Mesenchymal stem cell (in vitro differentiated cells and primary cell): ENCODE measurements at regions not wholly inside any gene's neighbourhood (a gene's known extent, or its start where the extent isn't known, plus 50 kb on each side); places are given as distances from the start of the nearest gene placed in this dataset.

Experiments used
- DNase-seq: peaks from one replicate; pipeline ENCODE4 v3.0.0-alpha.2; 2013
- H2AFZ ChIP-seq: one replicate; pipeline ENCODE4 v1.6.1; 2013; ENCODE audit warnings: low read depth, mild to moderate bottlenecking, control low read depth, inconsistent platforms, low read length, moderate library complexity
- H2AK5ac ChIP-seq: 2 replicates; pipeline ENCODE4 v1.6.1; 2013; ENCODE audit warnings: low read length, moderate library complexity, mild to moderate bottlenecking, inconsistent platforms; ENCODE audit not compliant: severe bottlenecking
- H2BK120ac ChIP-seq: one replicate; pipeline ENCODE4 v1.6.1; 2013; ENCODE audit warnings: low read depth, mild to moderate bottlenecking, inconsistent platforms, low read length, moderate library complexity
- H2BK12ac ChIP-seq, 2 experiments: one replicate each; pipeline ENCODE4 v1.6.1; 2013; ENCODE audit warnings: inconsistent platforms in 2 of 2, low read length in 2 of 2, mild to moderate bottlenecking in 2 of 2, moderate library complexity in 2 of 2, control low read depth in 1 of 2
- H2BK15ac ChIP-seq: one replicate; pipeline ENCODE4 v1.6.1; 2013; ENCODE audit warnings: mild to moderate bottlenecking, low read depth, inconsistent platforms; ENCODE audit not compliant: poor library complexity, severe bottlenecking
- H2BK5ac ChIP-seq: 2 replicates; pipeline ENCODE4 v1.6.1; 2013; ENCODE audit warnings: low read depth, mild to moderate bottlenecking, low read length, control low read depth, inconsistent platforms; ENCODE audit not compliant: poor library complexity, severe bottlenecking
- H3K14ac ChIP-seq, 2 experiments: one replicate each; pipeline ENCODE4 v1.6.1; 2013; ENCODE audit warnings: inconsistent platforms in 2 of 2, low read length in 2 of 2, control low read depth in 1 of 2, mild to moderate bottlenecking in 1 of 2, moderate library complexity in 1 of 2
- H3K18ac ChIP-seq, 2 experiments: one replicate each; pipeline ENCODE4 v1.6.1; 2013; ENCODE audit warnings: inconsistent platforms in 2 of 2, low read length in 2 of 2, control low read depth in 1 of 2, low read depth in 1 of 2, mild to moderate bottlenecking in 1 of 2
- H3K23ac ChIP-seq, 2 experiments: one replicate each; pipeline ENCODE4 v1.6.1; 2013; ENCODE audit warnings: inconsistent platforms in 2 of 2, low read length in 2 of 2, mild to moderate bottlenecking in 2 of 2, moderate library complexity in 2 of 2, control low read depth in 1 of 2
- H3K27ac ChIP-seq: 2 replicates; pipeline ENCODE4 v1.5.1; 2013; ENCODE audit warnings: mild to moderate bottlenecking, moderate library complexity, low read length, control low read depth, inconsistent platforms; ENCODE audit not compliant: poor library complexity, severe bottlenecking
- H3K27me3 ChIP-seq, 2 experiments: 2 replicates each; pipeline versions ENCODE4 v1.6.1 to v1.7.0; 2013; ENCODE audit warnings: low read length in 2 of 2, mild to moderate bottlenecking in 2 of 2, moderate library complexity in 2 of 2, control low read depth in 1 of 2, inconsistent platforms in 1 of 2; ENCODE audit not compliant: control insufficient read depth in 1 of 2, insufficient read depth in 1 of 2
- H3K36me3 ChIP-seq, 2 experiments: 2 replicates each; pipeline versions ENCODE4 v1.6.1 to v1.7.0; 2013; ENCODE audit warnings: low read length in 2 of 2, control low read depth in 1 of 2, inconsistent platforms in 1 of 2, low read depth in 1 of 2, mild to moderate bottlenecking in 1 of 2; ENCODE audit not compliant: insufficient read depth in 2 of 2, control insufficient read depth in 1 of 2
- H3K4ac ChIP-seq, 2 experiments: one replicate each; pipeline ENCODE4 v1.6.1; 2013; ENCODE audit warnings: inconsistent platforms in 2 of 2, low read length in 2 of 2, mild to moderate bottlenecking in 2 of 2, moderate library complexity in 2 of 2, control low read depth in 1 of 2, low read depth in 1 of 2
- H3K4me1 ChIP-seq: 2 replicates; pipeline ENCODE4 v1.6.1; 2013; ENCODE audit warnings: low read depth, low read length, control low read depth; ENCODE audit not compliant: control insufficient read depth, insufficient read depth
- H3K4me2 ChIP-seq: 2 replicates; pipeline ENCODE4 v1.6.1; 2013; ENCODE audit warnings: low read length, mild to moderate bottlenecking, inconsistent platforms; ENCODE audit not compliant: poor library complexity, severe bottlenecking
- H3K4me3 ChIP-seq, 2 experiments: 2 replicates each; pipeline versions ENCODE4 v1.5.1 to v1.7.0; 2013; ENCODE audit warnings: low read length in 2 of 2, mild to moderate bottlenecking in 2 of 2, control low read depth in 1 of 2, low read depth in 1 of 2; ENCODE audit not compliant: insufficient read depth in 1 of 2
- H3K79me1 ChIP-seq: replicated peaks from 2 replicates; pipeline ENCODE4 v1.6.1; 2013; ENCODE audit warnings: mild to moderate bottlenecking, control low read depth, low read length, inconsistent platforms; ENCODE audit not compliant: poor library complexity, severe bottlenecking
- H3K9ac ChIP-seq: 2 replicates; pipeline ENCODE4 v1.7.0; 2013; ENCODE audit warnings: mild to moderate bottlenecking, low read length, moderate library complexity
- H3K9me3 ChIP-seq: 2 replicates; pipeline ENCODE4 v1.7.0; 2013; ENCODE audit warnings: mild to moderate bottlenecking, low read length; ENCODE audit not compliant: control insufficient read depth
- H4K8ac ChIP-seq: one replicate; pipeline ENCODE4 v1.6.1; 2013; ENCODE audit warnings: inconsistent platforms, mild to moderate bottlenecking, low read length, moderate library complexity
- H4K91ac ChIP-seq: one replicate; pipeline ENCODE4 v1.6.1; 2013; ENCODE audit warnings: mild to moderate bottlenecking, low read length, inconsistent platforms
- WGBS: methylation state at CpG from one replicate; pipeline ENCODE4 v1.1.7; 2013; ENCODE audit warnings: mixed read lengths; 5-methylcytosine and 5-hydroxymethylcytosine counted together

DNA sequence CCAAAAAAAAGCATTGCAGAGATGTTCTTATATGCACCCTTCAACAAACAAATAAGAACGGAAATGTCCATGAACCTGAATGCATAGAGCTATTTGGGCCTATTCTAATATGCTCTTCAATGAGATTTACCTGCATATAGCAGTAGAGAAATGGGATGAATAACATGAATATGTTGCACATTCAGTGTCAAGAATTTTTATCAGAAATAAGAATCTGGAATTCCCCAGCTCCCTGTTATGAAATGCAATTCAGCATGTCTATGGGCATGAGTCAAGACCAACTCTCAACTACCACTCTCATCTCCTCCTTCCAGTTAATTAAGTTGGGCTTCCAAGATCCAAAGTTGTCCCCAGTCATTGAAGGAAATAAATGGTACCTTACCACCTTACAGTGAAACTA, 133.7 kb upstream of the ALCAM start:
- no peak overlapping the region for H2AK5ac ChIP-seq
- H2BK5ac ChIP-seq: no peak overlapping the region
- H4K8ac ChIP-seq: no peak overlapping the region
- no peaks in the 10 kb centered on the region for H3K9me3 ChIP-seq
- H3K4me2 ChIP-seq: no peak overlapping the region
- H3K18ac ChIP-seq: no peak overlapping the region
- no peak overlapping the region for H2BK12ac ChIP-seq
- H3K4me1 ChIP-seq: no peaks in the 10 kb centered on the region
- no peak overlapping the region for H3K23ac ChIP-seq
- H3K4ac ChIP-seq: no peak overlapping the region
- no peak overlapping the region for H4K91ac ChIP-seq
- H2BK15ac ChIP-seq: no peak overlapping the region
- no peak for DNase-seq
- no peak overlapping the region for H3K27ac ChIP-seq
- no peaks in the 10 kb centered on the region for H3K36me3 ChIP-seq
- H3K9ac ChIP-seq: no peak overlapping the region
- H2BK120ac ChIP-seq: no peak overlapping the region
- H3K27me3 ChIP-seq: no peaks in the 10 kb centered on the region
- H3K4me3 ChIP-seq: no peak overlapping the region
- WGBS: no CpG with 5 or more reads among the region's 1 CpG
- no peak overlapping the region for H3K14ac ChIP-seq
- H2AFZ ChIP-seq: no peak overlapping the region
- no peaks in the 10 kb centered on the region for H3K79me1 ChIP-seq

DNA sequence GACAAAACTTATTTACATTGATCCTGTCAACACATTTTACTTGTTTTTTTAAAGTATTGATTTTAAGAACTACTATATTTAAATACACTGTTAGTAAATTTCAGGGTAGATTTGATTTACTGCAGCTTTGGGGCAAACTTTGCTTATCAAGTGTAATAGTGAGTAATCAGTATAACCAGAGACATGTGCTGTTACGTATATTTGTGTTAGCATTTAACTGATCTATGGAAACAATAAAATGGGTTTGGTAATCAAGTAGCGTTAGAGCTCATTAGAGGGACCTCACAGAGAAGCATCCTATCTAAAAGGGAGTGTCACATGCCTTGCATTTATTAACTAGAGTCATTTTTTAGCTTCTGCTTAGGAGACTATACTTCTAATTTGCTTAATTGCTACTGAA, 131.5 kb upstream of the ALCAM start:
- H3K27me3 ChIP-seq: no peaks in the 10 kb centered on the region
- WGBS: 96% methylated on average over 2 of the region's 2 CpGs
- H4K8ac ChIP-seq: no peak overlapping the region
- H2AK5ac ChIP-seq: no peak overlapping the region
- no peak overlapping the region for H2BK15ac ChIP-seq
- no peak overlapping the region for H2BK120ac ChIP-seq
- no peak overlapping the region for H2BK5ac ChIP-seq
- H3K18ac ChIP-seq: no peak overlapping the region
- H3K79me1 ChIP-seq: no peaks in the 10 kb centered on the region
- H3K36me3 ChIP-seq: no peaks in the 10 kb centered on the region
- no peak overlapping the region for H2AFZ ChIP-seq
- H3K4ac ChIP-seq: no peak overlapping the region
- H3K27ac ChIP-seq: no peak overlapping the region
- H3K4me3 ChIP-seq: no peak overlapping the region
- H3K4me2 ChIP-seq: no peak overlapping the region
- H3K14ac ChIP-seq: no peak overlapping the region
- no peak overlapping the region for H4K91ac ChIP-seq
- no peak overlapping the region for H2BK12ac ChIP-seq
- no peaks in the 10 kb centered on the region for H3K9me3 ChIP-seq
- no peaks in the 10 kb centered on the region for H3K4me1 ChIP-seq
- no peak overlapping the region for H3K23ac ChIP-seq
- DNase-seq: no peak
- no peak overlapping the region for H3K9ac ChIP-seq

DNA sequence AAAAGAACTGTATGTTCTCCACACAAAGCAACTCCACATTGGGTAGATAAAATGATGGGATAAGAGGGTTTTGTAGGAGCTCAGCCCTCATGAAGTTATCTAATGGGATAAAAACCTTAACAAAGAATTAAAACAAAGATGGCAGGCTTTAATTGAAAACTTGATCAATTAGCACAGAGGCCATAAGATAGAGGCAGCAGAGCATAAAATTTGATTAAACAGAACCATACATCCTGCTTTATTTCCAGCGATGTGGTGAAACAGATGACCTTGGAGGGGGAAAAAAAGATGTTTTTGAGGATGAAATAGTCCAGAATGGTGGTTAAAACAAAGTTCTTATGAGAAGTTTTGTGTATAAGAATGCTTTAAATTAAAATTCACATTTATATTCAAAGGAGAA, 130.9 kb upstream of the ALCAM start:
- Histone ChIP-seq H3K4me1 (no peaks in the 10 kb centered on the region), H3K9ac (no peak overlapping the region), H2AFZ (no peak overlapping the region), H2BK12ac (no peak overlapping the region), H3K4me2 (no peak overlapping the region), H3K27me3 (no peaks in the 10 kb centered on the region), H3K4me3 (no peak overlapping the region), H2BK120ac (no peak overlapping the region), H3K4ac (no peak overlapping the region), H3K79me1 (no peaks in the 10 kb centered on the region), H2BK5ac (no peak overlapping the region), H2AK5ac (no peak overlapping the region), H3K36me3 (no peaks in the 10 kb centered on the region), H4K8ac (no peak overlapping the region), H2BK15ac (no peak overlapping the region), H3K27ac (no peak overlapping the region), H4K91ac (no peak overlapping the region), H3K9me3 (no peaks in the 10 kb centered on the region), H3K14ac (no peak overlapping the region), H3K18ac (no peak overlapping the region), H3K23ac (no peak overlapping the region)
- no CpG with 5 or more reads among the region's 1 CpG for WGBS
- no peak for DNase-seq

DNA sequence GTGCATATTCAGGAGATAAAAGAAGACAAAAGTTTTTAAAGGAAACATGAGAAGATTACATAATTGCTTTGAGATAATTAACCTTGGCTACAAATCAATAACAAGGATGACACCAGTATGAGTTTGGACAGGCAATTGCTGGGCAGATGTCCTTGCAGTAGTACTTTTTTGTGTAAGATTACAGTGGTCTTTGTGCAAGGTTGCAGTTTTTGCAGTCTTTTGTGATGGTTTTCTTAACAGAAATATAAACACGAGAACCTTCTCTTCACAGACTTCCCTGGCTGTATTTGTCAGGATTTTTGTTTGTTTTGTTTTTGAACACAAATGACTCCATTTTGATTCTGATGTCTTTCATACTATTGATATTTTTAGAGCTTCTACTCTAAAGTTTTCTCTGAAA, 128.3 kb upstream of the ALCAM start:
- Histone ChIP-seq H3K79me1 (no peaks in the 10 kb centered on the region), H3K4me3 (no peak overlapping the region), H3K4me1 (no peaks in the 10 kb centered on the region), H2AK5ac (no peak overlapping the region), H3K18ac (no peak overlapping the region), H3K4ac (no peak overlapping the region), H3K9ac (no peak overlapping the region), H3K36me3 (no peaks in the 10 kb centered on the region), H3K23ac (no peak overlapping the region), H3K27me3 (no peaks in the 10 kb centered on the region), H2AFZ (no peak overlapping the region), H2BK5ac (no peak overlapping the region), H4K91ac (no peak overlapping the region), H3K4me2 (no peak overlapping the region), H2BK120ac (no peak overlapping the region), H2BK12ac (no peak overlapping the region), H3K27ac (no peak overlapping the region), H2BK15ac (no peak overlapping the region), H3K14ac (no peak overlapping the region), H4K8ac (no peak overlapping the region), H3K9me3 (no peaks in the 10 kb centered on the region)
- DNase-seq: no peak
- WGBS: no CpG with 5 or more reads among the region's 1 CpG
